Fibroblast of skin of scalp (primary cell): ENCODE measurements at regions not wholly inside any gene's neighbourhood (a gene's known extent, or its start where the extent isn't known, plus 50 kb on each side); places are given as distances from the start of the nearest gene placed in this dataset.

ENCODE experiments used
- DNase-seq: peaks from one replicate; pipeline ENCODE4 v3.0.0-alpha.2; 2013

DNA sequence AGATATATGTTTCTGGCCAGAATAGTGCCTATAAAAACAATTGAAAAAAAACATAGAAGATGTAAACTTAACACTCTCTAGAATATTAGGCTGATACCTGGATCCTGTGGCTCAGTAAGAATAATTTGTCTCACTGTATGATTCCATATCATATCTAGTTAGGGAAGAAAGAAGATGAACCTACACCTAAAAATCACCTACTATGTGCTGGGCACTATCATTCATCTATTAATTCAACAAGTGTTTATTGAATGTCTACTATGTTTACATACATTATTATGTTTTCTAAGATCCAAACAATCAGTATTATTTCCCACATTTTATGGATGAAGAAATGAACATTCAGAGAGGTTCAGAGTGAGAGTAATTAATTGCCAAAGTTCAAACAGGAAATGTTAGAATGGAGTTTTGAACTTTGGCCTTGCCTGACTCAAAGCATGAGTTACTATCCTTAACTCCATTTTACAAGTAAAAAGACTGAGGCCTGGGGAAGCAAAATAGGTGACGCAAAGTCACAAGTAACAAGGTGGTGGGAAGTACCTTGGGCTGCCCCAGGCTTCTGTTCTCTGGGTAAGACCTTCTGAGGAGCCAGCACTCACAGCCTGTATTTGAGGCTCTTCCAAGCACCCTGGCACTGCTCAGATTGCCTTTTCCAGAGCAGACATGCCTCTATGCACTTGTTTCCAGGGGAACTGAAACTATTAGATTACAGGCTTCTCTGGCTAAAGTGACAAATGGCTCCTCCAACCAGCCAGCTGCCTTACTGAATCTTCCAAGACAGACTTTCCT is 111.1 kb upstream of the ACSL4 start:
- DNase-seq, result no peak

DNA sequence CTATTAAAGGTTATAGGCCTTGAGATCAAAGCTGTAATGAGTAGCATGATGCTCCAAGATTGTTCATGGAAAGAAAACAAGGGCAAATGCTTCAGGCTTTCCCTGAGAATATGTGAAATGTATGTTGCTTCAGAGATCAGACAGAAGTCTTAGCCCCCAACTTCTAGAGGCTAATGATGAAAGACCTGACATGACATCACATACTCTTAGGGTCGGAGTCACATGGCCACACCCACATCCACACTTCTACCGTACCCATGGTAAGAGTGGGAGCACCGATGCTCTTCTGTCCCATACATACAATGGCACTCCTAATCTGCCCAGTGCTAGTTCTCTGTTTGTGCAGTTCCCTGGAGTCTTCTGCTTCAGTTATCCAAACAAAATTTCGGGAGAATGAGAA is 111.9 kb upstream of the ACSL4 start:
- no peak for DNase-seq

DNA sequence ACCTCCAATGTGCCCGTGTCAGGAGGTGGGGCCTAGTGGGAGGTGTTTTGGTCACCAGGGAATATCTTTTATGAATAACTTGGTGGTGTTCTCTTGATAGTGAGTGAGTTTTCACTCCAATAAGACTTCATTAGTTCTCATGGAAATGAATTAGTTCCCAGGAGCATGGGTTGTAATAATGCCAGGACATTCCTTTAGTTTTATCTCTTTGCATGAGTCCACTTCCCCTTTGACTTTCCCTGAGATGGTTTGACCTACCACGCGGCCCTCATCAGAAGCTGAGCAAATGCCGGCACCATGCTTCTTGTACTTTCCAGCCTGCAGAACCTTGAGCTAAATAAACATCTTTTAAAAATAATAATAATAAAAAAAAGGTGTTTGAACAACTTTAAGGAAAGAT is 112.9 kb upstream of the ACSL4 start:
- no peak for DNase-seq

DNA sequence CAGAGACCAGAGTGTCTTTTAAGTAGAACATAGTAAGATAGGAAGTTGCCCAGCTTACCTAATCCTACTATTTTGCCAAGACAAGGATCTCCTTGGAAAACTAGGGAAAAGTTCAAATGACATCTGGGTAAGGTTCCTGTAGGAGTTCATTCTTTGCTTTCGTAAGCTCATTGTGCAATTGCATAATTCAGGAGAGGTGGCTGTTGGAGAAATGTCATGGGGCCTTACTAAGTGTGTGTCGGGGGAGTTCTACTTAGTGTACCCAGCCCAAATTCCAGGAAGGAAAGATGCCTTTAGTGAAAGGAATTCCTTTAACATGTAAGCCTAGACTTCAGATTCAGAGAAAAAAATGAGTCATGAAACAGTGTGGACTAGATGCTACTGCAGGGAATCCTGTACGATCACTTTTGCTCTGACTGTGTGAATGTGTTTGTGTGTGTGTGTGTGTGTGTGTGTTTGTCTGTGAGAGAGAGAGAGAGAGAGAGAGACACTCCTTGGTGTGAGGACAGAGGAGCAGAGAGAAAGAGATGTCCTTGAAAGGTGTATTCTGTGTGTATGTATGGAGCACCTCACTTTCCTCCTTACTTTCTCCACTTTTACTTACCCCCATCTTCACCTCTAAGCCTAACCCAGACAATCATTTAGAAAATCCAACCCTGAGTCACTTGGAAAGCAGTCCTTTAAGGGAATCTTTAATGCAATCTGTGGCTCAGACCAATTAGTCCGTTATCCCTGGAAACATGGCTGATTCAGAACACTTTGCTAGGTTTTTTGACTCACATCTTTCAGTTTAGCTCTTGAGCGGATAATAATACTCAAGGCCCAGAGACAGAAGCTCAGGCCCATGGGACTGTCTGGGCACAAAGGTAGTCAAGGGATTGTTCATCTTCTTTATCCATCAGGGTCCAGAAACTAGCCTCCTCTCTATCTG is 114.5 kb upstream of the ACSL4 start:
- DNase-seq, result peak; percentile 87

DNA sequence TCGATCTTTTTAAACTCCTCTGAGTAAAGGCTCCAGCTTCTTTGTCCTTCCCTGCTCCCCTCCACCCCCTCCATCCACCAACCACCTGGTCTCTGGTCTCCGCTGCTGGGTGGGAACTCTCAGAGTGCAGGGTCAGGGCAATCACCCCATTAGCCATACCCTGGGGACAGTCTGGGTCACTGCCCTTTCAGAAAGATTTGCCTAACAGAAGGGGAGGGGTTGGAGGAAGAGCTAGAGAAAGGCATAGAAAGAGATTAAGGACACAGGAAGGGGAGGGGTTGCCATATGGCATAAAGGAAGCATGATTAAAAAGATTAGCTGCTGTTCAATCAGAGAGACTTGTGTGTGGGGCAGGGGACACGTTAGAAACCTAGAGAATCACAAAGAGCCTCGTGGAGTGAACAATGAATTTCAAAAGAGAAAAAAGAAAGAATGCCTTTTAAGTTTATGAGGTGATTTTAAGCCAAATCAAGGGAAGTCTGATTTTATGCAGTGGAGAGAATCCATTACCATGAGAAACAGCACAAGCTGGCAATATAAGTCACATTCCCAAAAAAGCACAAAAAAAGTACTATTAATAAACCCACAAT is 115.5 kb upstream of the ACSL4 start:
- no peak for DNase-seq

DNA sequence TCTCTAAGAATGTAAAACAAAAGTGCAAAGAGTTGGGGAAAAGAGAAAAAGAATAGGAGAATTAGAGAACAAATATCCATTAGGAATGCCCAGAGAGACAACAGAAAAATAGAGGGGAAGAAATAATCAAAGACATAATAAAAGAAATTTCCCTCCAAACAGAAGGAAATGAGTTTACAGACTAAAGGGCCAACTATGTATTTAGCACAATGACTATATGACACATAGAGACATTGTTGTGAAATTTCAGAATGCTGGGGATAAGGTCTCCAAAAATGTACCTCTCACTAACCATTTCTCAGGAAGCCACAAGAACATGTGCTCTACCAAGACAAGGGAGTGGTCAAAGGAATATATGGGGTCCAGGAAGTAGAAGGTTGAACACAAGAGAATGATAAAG is 121.0 kb upstream of the ACSL4 start:
- DNase-seq, result no peak

DNA sequence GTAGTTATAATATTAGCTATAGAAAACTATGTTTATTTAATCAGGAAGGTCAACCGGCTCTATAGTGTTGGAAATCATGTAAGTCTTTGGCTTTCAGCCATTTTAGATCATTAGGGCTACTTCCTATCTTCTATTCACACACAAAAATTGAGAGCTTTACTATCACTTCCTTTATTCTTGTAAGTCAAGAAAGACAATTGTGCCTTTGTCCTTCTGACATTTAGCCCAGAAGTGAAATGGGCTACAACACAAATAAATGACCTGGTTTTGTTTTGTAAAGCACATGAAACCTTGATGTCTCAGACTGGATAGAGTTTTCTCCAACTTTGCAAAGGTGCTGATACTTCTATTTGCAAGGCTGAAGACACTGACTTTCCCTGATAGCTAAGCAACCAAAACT is 122.4 kb upstream of the ACSL4 start:
- no peak for DNase-seq

DNA sequence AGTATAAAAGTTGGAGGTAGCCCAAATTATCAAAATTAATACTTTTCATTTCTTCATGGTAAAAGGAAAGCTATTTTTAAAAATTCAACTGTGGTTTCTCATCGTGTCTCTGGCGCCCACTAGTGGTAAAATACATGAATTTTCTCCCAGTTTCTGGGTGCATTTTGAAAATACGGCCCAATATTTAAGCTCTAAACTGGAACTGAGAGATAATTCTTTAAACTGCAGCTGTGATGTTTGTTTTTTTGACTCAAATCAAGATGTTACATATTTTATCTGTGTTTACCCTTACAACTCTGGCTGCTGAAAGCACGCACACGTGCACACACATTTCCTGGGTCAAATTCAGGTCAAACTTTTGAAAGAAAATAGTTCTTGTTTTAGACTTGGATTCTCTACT is 123.9 kb upstream of the ACSL4 start:
- peak; percentile 31 for DNase-seq

DNA sequence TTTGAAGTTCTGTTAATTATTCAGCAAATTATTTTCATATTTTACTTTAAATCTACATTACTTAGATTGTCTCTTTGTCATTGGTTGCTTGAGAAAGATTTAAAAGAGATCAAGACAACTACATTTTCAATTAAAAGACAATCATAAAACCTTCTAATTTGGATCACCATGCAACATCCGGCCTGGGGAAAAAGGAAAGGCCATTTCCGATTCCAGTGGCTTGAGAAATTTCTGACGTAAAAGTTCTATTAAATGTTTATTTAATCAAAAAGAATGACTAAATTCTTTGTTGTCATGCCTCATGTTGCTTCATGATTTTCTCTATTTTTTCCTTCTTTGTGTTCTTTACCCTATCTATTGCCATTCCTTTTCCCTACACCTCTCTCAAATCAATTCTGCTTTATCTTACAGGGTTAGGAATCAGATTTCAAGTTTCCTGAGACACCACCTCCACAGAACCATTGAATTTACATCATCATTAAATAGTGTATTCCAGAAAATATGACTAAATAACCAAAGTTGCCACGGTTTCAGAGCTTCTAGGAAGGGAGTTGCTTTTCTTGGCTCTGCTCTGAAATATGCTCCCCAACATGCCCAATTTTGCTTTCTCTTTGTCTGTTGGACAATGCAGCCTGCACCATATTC is 124.6 kb upstream of the ACSL4 start:
- peak; percentile 40 for DNase-seq

DNA sequence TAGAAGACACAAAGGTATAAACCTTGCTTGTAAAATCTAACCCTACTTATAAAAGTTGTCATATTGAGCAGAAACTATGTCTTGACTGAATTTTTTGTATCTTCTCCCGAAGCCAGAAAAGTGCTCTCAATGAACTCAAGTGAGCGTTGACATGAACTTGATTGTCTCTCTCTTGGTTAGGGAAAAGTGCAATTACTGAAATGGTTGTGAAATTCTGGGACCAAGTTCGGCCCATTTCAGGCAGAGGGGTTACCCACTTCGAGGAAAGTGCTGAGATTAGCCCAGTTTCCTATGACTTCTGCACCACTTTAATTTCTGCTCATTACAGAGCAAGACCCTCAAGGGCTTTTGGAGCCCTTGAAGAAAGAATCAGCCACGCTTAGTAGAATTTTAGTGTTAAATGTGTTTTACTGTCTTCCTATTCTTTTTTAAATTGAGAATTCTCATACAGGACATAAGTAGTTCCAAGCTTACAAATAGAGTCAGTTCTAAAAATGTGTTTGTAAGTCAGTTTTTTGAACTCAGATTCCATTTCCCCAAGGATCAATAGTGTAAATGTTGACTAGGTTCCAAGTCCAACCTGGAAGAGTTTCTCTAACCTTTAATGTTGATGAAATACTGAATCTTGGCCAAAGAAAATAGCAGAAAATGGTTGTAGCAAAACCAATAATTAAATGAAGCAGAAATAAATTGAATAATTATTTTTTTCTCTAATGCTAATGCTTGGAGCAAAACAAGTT is 125.7 kb upstream of the ACSL4 start:
- DNase-seq, result no peak

DNA sequence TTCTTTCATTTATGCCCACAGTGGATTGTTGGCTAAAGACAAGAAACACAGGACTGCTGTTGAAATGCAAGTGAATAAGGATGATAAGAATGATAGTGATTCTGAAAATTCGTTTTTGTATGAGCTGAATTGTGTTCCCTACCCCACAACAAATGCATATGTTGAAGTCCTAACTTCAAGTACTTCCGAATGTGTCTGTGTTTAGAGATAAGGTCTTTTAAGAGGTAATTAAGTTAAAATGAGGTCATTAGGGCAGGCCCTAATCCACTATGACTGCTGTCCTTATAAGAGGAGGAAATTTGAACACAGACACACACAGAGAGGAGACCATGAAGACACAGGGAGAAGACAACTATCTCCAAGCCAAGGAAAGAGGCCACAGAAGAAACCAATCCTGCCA is 126.6 kb upstream of the ACSL4 start:
- DNase-seq, result no peak

DNA sequence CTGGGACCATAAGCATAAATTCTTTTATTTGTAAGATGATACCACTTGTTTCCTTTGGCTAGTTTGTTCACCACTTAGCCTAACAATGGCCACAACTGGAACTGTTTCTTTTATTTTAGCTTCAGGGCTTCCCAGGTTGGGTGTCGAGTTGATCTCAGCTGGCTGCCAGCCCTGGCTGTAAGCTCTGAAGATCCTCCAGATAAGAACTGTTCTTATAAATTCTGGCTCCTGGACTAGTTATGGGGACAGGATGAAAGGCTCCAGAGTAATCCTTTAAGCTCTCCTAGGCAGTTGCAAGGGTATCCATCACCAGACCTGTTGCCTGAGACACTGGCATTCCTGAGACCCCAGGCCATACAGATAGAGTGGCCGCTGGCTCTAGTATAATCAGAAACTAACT is 129.4 kb upstream of the ACSL4 start:
- no peak for DNase-seq

DNA sequence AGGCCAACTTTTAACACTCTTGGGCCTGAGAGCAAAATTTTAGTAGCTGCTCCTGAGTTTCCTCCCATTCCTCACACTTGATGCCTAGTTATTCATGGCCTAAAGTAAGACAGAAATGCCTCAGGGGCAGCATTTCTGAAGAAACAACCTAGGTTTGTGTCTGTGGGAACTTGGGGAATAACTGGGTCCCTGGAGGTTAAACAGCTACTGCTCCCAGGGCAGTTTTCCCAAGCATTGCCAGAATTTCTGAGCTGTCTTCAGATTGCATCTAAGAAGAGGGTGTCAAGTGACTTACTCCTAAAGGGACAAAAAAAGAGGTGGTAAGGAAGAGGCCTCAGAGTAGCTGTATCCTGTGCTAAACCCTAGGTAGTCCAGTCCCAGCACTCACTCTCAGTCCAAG is 130.8 kb upstream of the ACSL4 start:
- DNase-seq, result no peak

DNA sequence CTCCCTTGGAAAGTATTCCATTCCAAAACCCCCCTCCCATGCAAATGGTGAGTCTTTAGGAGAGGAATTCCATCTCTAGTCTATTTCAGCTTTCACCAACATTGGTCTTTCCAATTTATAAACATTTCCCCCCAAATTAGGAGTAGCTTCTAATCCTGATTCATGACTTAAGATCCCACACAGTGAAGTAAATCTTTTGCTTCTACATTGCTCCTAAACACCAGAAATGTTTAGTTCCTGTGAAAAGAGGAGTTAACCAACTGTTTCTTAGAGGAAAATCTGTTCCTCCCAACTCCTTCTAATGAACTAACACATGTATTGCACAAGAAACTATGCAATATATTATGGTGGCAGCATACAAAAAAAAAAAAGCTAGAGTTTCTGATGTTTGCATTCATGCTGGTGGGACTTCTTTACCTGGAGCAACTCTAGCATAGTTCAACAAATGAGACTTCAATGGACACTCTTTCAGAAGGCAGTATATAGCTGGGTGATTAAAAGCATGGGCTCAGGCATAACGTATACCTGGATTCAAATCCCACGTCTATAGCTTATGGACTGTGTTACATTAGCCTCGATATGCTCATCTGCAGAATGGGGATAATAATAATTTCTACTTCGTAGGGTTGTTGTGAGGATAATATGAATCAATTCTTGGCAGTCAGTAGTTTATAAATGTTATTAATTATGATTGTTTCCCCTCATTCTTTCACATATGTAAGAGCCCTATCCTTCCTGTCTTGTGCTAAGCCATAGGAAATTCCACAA is 131.6 kb upstream of the TMEM164 start:
- DNase-seq, result no peak

DNA sequence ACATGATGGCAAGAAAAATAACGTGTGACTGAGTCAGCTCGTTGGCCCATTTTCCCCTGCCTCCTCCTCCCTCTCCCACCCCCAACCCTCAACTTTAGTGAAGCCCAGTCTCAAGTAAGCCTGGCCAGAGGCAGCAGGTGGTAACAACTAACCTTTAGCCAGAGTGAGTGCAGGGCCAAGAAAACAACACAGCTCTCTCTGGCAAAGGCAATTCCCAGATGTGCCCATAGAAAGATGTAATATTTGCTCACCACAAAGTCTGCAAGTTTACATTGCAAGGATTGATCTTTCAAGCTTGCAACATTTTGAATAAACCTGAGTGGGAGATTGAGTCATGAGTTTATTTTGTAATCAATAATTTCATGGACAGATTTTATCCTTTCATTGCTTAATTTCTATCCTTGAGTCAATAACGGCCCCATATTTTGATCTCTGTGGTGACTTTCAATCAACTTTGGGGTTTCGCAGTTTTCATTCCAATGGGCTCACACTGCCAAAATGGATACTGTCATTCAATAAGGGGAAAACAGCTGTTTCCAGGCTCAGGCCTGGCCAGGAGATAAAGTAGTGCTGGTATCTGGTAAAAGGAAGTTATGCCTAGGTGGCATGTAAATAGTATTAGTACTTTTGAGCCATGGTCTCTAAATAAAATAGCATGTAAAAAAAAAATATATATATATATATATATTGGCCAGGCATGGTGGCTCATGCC is 130.7 kb upstream of the TMEM164 start:
- DNase-seq, result no peak

DNA sequence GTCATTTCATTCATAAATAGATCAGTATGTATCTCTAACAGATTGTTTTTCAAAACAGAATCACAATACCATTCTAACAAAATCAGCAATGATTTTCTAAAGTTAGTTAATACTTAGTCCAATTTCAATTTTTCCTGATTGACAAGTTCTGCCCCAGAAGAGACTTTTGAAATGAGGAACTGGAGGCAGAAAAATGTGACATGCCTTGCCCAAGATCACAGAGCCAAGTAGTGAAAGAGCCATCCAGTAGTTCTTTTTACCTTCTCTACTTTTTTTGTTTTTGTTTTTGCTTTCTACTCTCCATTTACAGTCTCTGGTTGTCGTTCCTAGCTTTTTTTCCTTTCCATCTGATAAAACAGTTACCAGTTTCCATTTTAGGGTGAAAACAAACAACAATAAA is 129.3 kb upstream of the TMEM164 start:
- no peak for DNase-seq

DNA sequence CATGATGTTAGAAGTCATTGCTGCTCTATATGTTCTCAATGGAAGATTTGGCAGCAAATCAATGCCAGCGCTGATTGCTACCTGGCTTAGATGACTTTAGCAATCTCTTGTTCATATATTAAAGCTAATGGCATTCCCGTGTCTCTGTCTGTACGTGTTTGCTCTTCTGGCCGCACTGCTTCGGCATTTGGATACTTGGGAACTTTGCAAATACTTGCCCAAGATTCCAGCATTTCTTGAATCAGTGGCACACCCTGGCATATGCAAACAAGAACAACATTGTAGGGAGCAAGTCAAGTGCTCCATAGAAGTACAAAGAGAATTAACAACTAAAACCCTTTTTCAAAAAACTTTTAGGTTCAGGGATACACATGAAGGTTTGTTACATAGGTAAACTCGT is 128.9 kb upstream of the TMEM164 start:
- DNase-seq, result no peak

DNA sequence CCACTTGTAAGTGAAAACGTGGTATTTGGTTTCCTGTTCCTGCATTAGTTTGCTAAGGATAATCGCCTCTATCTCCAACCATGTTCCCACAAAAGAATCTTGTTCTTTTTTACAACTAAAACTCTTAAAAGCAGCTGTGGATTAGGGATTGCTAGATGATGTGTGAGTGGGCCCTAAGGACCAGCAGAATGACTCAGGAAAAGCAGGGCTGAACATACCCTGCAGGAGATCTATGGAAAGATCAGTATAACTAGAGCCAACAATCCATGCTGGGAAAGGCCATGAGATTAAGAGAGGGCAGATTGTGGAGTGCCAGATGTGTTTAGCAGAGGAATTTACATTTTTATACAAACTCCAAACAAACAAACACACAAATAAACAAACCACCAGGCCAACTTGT is 128.4 kb upstream of the TMEM164 start:
- no peak for DNase-seq

DNA sequence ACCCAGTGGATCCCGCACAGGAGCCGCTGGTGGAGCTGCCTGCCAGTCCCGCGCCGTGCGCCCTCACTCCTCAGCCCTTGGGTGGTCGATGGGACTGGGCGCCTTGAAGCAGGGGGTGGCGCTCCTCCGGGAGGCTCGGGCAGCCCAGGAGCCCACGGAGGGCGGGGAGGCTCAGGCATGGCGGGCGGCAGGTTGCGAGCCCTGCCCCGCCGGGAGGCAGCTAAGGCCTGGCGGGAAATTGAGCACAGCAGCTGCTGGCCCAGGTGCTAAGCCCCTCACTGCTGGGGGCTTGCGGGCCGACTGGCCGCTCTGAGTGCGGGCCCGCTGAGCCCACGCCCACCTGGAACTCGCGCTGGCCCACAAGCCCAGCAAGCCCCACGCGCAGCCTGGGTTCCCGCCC is 127.1 kb upstream of the TMEM164 start:
- no peak for DNase-seq

DNA sequence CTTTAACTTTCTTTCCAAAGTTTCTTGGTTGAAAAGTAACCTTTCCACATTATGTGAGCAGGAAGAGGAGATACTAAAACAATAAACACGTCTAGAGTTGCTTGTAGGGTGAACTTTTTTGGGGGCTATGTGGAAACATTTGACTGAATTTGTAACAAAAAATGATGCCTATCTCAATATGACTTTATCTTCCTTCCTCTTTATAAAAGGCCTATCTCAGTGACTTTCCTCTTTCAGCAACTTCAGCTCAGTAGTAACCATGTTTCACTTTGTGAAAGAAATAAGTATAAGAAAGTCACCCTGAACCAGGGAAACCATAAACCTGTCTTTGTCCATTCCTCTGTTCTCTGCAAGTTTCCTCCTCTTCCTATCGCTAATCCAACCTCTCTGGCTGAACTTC is 124.7 kb upstream of the TMEM164 start:
- no peak for DNase-seq

DNA sequence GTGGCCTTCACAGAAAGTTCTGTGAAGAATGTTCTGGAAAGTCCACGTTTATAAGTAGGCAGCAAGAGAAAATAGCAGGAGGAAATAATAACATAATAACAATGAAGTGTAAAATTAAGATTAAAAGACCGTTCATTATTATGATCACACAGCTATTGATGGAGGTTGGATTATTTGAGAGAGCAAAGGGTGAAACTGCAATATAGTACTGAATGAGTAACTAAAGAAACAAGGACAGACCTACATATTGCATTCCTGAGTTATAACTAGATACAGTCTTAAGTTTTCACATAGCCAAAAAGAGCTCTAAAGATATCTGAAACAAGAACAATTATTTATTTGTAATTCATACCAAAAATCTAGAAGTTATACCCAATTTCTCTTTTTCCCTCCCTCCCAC is 122.9 kb upstream of the TMEM164 start:
- no peak for DNase-seq
